Mononuclear cell (primary cell): ENCODE measurements at regions not wholly inside any gene's neighbourhood (a gene's known extent, or its start where the extent isn't known, plus 50 kb on each side); places are given as distances from the start of the nearest gene placed in this dataset.
"Not testable (repeated sequence)": the region's sequence is repeated elsewhere in the genome, so short reads cannot be mapped to it uniquely, and the experiment has no call there.

Source experiments
- H3K27me3 ChIP-seq: 2 replicates; pipeline ENCODE4 v1.6.0; 2011; ENCODE audit warnings: low read length, control low read depth; ENCODE audit not compliant: insufficient read depth
- H3K4me1 ChIP-seq: 2 replicates; pipeline ENCODE4 v1.5.1; 2011; ENCODE audit warnings: mild to moderate bottlenecking, low read length, control low read depth; ENCODE audit not compliant: insufficient read depth
- H3K4me3 ChIP-seq: 2 replicates; pipeline ENCODE4 v1.5.1; 2011; ENCODE audit warnings: mild to moderate bottlenecking, low read length, moderate library complexity
- H3K9me3 ChIP-seq: 2 replicates; pipeline ENCODE4 v1.5.1; 2011; ENCODE audit warnings: low read depth, mild to moderate bottlenecking, control low read depth, low read length

DNA sequence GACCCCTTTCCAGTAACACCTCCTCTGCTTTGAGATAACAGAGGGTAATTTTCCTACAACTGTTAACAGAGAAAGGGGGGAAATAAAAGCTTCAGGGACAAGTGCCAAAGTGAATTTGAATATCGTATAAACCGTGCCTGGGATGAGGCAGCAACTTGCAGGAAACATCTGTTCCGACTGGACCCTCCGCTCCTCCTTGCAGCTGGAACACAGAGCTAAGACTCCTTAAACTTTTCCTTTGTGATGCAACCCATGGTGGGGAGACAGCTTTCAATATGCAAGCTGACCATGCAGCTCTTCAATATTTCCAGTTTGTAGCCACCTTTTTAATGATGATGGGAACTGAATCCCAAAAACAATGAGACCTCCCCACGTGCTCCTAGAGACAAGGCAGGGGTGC is 432.6 kb downstream of the ZNF536 start:
- no peaks in the 10 kb centered on the region for H3K4me1 ChIP-seq
- H3K9me3 ChIP-seq, result no peaks in the 10 kb centered on the region
- no peaks in the 10 kb centered on the region for H3K27me3 ChIP-seq
- no peak overlapping the region for H3K4me3 ChIP-seq

DNA sequence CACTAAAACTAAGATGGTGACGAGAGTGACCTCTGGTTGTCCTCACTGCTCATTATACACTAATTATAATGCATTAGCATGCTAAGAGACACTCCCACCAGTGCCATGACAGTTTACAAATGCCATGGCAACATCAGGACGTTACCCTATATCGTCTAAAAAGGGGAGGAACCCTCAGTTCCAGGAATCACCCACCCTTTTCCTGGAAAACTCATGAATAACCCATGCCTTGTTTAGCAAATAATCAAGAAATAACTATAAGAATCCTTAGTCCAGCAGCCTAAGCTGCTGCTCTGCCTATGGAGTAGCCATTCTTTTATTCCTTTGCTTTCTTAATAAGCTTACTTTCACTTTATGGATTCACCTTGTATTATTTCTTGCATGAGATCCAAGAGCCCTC is 432.1 kb downstream of the ZNF536 start:
- not testable (repeated sequence) for H3K4me1 ChIP-seq, H3K9me3 ChIP-seq, H3K27me3 ChIP-seq, H3K4me3 ChIP-seq

DNA sequence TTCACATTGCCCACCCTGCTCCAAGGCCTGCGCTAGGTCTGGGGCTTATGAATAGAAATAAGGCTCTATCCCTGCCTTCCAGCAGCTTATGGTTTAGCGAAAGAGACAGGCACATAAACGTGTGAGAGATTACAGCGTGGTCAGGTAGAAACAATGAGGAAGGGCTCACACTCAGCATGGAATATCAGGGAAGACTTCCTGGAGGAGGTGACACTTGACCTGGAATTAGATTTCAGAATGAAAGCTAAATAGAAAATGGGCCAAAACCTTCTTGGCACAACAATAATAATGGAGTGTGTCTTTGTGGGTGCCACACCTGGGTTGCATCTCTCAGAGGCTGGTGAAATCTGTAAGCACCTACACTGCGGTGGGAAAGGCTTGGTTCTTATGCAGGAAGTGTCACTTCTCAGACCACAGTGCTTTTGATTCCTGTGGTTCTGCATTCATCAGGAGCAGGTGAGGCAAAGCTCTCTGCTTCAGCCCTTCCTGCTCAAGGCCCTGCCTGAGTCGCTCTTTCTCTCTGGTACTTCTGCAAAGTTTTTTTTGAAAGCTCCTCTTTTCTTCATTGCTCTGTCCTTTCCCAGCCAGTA is 430.3 kb downstream of the ZNF536 start:
- no peaks in the 10 kb centered on the region for H3K9me3 ChIP-seq
- H3K4me1 ChIP-seq, result no peaks in the 10 kb centered on the region
- no peaks in the 10 kb centered on the region for H3K27me3 ChIP-seq
- no peak overlapping the region for H3K4me3 ChIP-seq

DNA sequence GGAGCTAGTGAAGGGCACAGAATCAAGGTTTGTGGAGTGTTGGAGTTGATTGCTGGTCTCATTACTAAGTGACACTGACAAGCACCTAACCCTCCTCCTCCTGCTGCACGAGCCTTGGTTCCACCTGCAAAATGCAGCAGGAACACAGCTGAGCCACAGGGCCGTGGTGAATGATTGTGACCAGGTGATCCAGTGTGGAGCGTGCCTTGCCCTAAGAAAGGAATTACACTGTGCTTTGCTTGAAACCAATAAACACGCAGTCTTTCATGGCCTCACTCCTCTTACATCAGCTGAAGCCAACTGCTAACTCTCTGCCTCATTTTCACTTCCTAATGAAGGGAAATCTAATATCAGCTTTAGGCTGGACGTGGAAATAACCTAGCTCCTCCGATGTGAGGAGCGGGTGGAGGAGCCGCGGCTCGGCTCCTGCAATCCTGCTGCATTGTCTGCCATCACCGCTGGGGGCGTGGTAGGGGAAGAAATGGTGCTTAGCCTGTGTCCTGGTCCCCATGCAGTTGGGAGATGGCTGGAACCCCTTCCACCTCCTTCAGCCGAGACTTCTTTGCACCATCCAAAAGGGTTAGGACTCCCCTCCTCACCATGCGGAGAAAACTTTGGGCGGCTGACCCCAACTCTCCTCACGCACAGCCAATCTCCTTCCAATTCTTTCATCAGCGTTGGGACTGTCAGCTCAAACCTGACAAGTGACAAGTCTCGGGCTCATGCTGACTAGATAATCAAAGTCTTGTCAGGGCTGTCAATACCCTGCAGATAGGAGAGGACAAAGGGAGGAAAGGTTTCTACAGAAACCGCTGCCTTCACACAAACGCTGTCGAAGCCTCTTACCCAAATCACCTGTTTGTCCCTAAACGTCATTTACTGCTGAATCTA is 427.9 kb downstream of the ZNF536 start:
- Histone ChIP-seq H3K27me3 (no peaks in the 10 kb centered on the region), H3K9me3 (no peaks in the 10 kb centered on the region), H3K4me1 (no peaks in the 10 kb centered on the region), H3K4me3 (no peak overlapping the region)

DNA sequence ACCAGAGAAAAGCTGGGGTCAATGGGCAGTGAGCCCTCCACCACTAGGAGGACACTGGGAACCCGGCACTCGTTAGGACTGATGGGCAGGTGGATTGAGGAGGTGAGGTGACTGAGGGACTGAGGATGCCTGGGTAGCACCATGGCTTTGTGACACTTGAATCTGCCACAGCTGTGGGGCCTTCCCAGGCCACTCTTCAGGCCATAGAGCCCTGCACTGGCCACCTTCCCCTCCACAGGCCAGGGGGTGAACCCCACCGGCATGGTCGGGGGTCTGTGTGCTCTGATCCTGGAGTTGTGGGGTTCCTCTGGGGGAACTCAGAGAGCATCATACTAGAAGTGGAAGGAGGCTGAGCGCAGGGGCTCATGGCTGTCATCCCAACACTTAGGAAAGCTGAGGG is 423.5 kb downstream of the ZNF536 start:
- H3K4me1 ChIP-seq, result no peaks in the 10 kb centered on the region
- no peaks in the 10 kb centered on the region for H3K27me3 ChIP-seq
- H3K4me3 ChIP-seq, result no peak overlapping the region

DNA sequence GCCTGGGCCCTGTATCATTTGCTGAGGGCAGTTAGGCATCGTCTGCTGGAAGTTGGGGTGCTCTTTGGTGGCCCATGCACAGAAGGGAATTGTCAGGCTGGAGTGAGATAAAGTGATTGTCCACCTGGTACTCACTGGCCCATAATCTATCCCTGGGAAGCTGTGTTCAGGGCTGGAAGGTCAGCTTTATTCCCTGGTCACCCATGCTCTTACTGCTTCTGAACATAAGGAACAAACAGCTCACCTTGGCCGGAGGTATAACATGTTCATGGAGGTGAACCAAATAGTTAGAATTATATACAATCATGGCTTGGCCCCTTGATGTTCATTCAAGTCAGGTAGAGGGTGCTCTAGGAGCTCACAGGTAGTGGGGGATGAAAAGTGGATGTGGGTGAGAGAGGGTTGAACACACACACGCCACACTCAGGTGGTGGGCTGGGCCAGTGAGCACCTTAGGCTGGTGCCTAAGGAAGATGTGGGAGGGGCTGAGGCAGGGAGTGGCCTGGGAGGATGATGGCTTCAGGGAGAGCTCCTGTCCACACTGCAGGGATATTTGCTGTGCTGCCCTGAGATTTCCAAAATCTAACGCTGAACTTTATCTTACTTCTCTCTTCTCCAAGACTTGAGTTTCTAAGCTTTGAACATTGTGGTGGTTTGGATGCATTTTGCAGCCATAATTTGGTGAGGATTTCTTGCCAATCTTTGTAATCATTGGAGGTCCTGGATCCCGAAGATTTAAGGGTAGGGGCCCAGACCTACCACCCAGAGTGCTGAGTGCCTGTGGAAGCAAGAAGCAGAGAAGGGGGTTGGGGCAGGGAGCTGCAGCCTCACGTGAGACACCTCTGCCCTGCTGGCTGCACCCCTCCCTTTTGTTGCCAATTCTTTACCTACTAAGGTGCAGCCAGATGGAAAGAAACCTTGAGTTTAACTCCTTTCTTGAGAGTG is 420.6 kb downstream of the ZNF536 start:
- Histone ChIP-seq H3K4me1 (peaks cover 17% of the 10 kb centered on the region), H3K9me3 (no peaks in the 10 kb centered on the region), H3K4me3 (no peak overlapping the region), H3K27me3 (no peaks in the 10 kb centered on the region)

More for the DNA sequence above, 423.5 kb downstream of the ZNF536 start:
- H3K9me3 ChIP-seq, result no peaks in the 10 kb centered on the region

DNA sequence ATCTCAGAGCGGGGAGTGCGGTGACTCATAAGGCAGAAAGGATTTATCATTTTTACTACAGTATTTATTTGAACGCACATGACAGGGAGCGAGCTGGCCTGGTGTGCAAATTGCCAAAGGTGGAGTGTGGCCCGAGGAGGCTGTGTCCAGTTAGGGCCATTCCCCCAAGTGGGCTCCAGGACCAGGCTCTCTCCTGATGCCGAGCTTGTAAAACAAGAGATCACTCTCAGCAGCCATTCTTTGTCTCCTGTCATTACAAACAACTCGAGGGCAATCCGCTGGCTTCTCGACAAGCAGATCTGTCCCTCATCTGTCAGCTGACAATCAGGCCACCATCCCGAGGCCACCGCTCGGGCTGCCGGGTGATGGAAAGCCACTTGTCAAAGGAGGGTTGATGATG is 418.9 kb downstream of the ZNF536 start:
- no peaks in the 10 kb centered on the region for H3K9me3 ChIP-seq
- peaks cover 17% of the 10 kb centered on the region for H3K4me1 ChIP-seq
- no peak overlapping the region for H3K4me3 ChIP-seq
- no peaks in the 10 kb centered on the region for H3K27me3 ChIP-seq

DNA sequence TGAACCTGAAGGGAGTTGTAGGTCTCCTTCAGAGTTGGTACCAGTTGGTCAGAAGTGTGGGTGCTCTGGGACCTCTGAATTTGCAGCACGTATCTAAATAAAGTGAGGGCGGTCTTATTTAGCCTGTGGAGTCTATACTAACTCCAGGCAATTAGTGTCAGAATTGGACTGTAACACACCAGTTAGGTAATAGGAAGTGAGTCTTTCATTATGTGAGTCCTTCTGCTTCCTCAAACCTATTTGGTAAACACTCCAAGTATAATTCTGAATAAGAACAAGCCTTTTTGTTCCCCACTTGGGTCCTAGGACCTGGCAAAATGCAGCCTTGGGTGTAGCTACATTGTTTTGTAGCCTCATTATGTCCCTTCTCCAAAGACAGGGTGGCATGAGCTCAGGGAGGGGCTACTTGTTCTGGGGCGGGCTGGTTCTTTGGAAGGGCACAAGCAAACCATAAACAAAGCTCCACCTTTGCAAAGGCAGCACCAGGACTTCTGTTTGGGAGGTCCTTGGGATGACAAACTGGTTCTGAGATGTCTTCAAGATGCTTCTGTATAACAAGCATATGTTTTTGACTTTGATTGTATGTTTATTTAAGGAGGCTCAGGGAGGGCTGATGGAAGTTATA is 418.0 kb downstream of the ZNF536 start:
- no peak overlapping the region for H3K4me3 ChIP-seq
- no peaks in the 10 kb centered on the region for H3K27me3 ChIP-seq
- H3K4me1 ChIP-seq, result peaks cover 22% of the 10 kb centered on the region
- no peaks in the 10 kb centered on the region for H3K9me3 ChIP-seq

DNA sequence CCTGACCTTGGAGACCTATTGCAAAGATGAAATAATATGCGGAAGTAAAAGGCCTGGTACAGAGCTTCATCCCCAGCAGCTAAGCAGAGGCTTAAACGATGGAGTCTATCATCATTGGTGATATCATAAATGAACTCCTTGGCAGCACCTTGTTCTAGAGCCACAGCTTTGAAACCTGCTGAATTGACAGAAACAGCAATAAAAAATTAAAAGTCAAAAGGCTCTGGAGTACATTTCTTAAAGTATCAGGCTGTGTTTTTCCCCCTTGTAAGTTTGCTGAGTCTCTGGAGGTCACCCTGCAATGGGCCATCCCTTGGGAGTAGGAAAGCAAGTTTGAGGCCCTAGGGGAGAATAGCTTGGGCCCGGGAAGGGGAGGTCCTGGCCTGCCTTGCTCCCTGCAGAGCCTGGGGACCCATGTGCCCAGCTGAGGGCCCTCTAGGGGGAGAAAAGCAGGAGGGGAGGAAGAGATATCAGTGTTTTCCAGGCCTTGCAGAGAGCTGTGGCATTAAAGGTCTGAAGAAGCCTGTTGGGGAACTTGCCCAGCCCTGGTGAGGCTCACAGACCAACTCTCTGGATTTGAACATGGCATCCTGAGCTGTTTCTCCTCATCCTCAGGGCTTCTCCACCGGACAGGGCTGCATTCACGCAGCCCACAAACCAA is 416.1 kb downstream of the ZNF536 start:
- Histone ChIP-seq H3K4me3 (no peak overlapping the region), H3K9me3 (no peaks in the 10 kb centered on the region), H3K4me1 (peaks cover 23% of the 10 kb centered on the region), H3K27me3 (no peaks in the 10 kb centered on the region)

DNA sequence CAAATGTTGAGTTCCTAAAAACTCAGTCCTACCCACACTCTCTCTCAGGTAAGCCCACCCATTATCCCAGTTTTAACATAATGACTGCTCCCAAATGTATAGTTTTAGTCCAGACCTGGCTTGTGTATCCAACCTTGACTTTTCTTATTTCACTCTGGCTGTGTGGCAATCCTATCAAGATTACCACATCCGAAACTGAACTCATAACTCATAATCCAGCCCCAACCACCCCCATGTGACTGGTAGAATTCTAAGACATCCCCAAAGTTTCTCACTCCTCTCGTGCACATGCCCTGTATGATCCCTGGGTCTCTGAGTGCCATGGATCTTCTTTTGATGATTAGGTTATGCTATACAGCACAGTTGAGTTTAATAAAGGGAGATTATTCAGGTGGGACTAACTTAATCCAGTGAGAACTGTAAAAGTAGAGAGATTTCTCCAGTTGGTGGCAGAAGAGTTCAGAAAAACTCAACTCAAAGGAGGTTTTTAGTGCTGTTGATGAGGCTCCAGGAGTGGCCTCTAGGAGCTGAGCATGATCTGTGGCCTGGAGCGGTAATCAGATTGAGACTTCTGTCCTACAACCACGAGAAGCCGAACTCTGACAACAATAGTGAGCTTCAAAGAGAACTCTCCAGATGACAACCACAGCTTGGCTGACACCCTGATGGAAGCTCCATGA is 413.4 kb downstream of the ZNF536 start:
- Histone ChIP-seq H3K27me3 (no peaks in the 10 kb centered on the region), H3K4me3 (no peak overlapping the region)

DNA sequence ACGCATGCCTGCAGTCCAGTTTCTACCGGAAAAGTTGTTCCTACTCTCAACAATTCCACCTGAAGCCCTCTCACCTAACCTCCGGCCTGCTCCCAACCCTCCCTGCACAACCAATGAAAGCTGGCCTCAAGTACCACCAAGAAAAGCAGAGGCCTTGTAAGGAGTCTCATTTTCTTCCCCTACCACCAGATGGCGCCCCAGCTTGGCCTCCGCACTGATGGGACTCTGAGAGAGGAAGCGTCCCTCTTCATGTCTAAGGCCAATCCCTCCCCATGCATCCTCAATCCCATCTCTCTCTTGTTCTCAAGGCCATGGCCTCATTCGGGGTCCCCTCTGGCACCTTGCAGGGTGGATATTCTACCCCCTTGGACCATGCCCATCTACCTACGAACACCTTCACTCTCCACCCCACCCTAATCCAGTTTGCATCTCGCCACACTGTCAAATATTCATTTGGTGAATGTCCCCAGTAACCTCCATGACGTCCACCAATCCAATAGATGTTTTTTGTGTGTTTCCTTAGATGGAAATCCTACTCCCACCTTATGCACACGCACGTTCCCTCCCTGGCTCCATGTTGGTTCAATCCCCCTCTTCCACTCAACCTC is 412.8 kb downstream of the ZNF536 start:
- no peaks in the 10 kb centered on the region for H3K9me3 ChIP-seq
- no peaks in the 10 kb centered on the region for H3K27me3 ChIP-seq
- peaks cover 16% of the 10 kb centered on the region for H3K4me1 ChIP-seq
- no peak overlapping the region for H3K4me3 ChIP-seq

More for the DNA sequence above, 413.4 kb downstream of the ZNF536 start:
- Histone ChIP-seq H3K4me1 (peaks cover 22% of the 10 kb centered on the region), H3K9me3 (no peaks in the 10 kb centered on the region)

DNA sequence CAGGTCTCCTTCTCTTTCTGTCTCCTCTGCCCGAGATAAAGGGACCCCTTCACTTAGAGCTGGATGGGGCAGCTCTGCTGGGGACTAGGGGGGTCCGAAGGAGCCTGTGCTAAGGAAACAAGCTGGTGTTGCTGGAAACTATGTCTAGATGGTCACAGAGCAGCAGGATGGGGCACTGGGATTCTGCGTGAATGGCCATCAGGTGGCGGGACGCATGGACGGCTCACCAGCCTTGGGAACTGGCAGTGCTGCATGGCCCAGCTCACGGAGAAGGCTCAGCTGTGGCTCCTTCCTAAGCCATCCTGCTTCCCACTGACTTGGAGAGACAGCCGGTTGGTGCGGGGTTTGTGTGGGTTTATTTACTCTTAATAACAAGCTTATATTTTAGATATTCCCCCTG is 411.8 kb downstream of the ZNF536 start:
- Histone ChIP-seq H3K4me3 (no peak overlapping the region), H3K27me3 (no peaks in the 10 kb centered on the region), H3K9me3 (no peaks in the 10 kb centered on the region)

DNA sequence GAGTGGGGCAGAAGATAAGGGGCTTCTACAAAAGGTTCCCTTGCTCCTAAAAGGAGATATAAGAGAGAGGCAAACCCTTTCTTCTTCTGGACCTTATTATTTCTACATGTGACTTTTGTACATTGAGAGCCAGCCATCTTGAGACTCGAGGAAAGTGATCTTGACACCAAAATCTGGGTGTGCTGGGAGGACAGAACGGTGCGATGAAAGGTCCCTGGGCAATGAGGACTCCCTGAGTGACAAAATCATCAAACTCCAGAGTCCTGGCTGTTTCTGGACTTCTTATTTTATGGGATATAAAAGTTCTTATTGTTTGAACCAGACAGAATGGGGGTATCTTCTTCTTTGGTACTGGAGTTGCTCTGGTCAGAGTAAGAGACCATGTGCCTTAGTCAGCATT is 411.0 kb downstream of the ZNF536 start:
- no peaks in the 10 kb centered on the region for H3K9me3 ChIP-seq
- H3K4me1 ChIP-seq, result peaks cover 6% of the 10 kb centered on the region
- no peaks in the 10 kb centered on the region for H3K27me3 ChIP-seq
- H3K4me3 ChIP-seq, result no peak overlapping the region

More for the DNA sequence above, 411.8 kb downstream of the ZNF536 start:
- H3K4me1 ChIP-seq, result peaks cover 6% of the 10 kb centered on the region
